RWPE2 (cell line): ENCODE measurements at regions not wholly inside any gene's neighbourhood (a gene's known extent, or its start where the extent isn't known, plus 50 kb on each side); places are given as distances from the start of the nearest gene placed in this dataset.

Source experiments
- ATAC-seq: fragments of 200-7000 bp; cut with Tn5 transposase; 3 replicates; pipeline ENCODE4 v1.9.1; 2021; ENCODE audit warnings: low read depth
- DNase-seq: peaks from one replicate; pipeline ENCODE4 v3.0.0-alpha.2; 2020; ENCODE audit warnings: low spot score
- H3K27ac ChIP-seq: fragments of 450-650 bp; 2 replicates; pipeline ENCODE4 v1.5.1; 2017; ENCODE audit warnings: mild to moderate bottlenecking; ENCODE audit not compliant: poor library complexity, severe bottlenecking
- H3K27me3 ChIP-seq: fragments of 250-450 bp; sonication (Bioruptor Pico); 2 replicates; pipeline ENCODE4 v1.5.1; 2021; ENCODE audit warnings: mild to moderate bottlenecking, moderate library complexity; ENCODE audit not compliant: insufficient read depth, poor library complexity, severe bottlenecking
- H3K36me3 ChIP-seq: fragments of 250-450 bp; sonication (Bioruptor Pico); 2 replicates; pipeline ENCODE4 v1.5.1; 2020; ENCODE audit warnings: low read depth, mild to moderate bottlenecking, moderate library complexity
- H3K4me1 ChIP-seq: fragments of 250-450 bp; sonication (Bioruptor Pico); 2 replicates; pipeline ENCODE4 v1.5.1; 2021; ENCODE audit warnings: mild to moderate bottlenecking, moderate library complexity; ENCODE audit not compliant: insufficient read depth, poor library complexity, severe bottlenecking
- H3K4me3 ChIP-seq: fragments of 250-450 bp; sonication (Bioruptor Pico); 2 replicates; pipeline ENCODE4 v1.5.1; 2021; ENCODE audit warnings: mild to moderate bottlenecking, moderate library complexity; ENCODE audit not compliant: severe bottlenecking
- H3K9me3 ChIP-seq: fragments of 250-450 bp; sonication (Bioruptor Pico); 2 replicates; pipeline ENCODE4 v1.5.1; 2021; ENCODE audit warnings: mild to moderate bottlenecking, moderate library complexity; ENCODE audit not compliant: severe bottlenecking
- CTCF ChIP-seq: fragments of 450-650 bp; IDR thresholded peaks from one replicate; pipeline ENCODE4 v1.5.1; 2017; ENCODE audit warnings: mild to moderate bottlenecking, moderate library complexity; ENCODE audit not compliant: poor library complexity, severe bottlenecking

DNA sequence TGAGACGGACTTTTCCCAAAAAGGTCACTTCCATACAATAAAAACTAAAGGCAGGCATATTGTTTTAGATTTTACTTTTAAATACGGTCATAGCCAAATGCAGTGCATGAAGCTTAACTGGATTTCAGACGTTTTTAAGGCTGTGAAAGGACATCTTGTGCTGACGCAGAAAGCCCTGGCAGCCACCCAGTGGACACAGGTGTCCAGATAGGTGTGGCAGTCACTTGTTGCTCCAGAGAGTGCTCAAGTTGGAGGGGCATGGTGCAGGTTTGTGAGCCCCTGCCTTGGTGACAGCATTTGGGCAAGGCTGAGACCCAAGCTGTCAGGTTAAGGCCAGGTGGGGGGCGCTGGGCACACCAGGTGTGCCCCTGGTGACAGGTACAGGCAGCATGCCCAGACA is 135.8 kb upstream of the TBL1X start:
- Histone ChIP-seq H3K36me3 (no peaks in the 10 kb centered on the region), H3K27ac (no peak overlapping the region), H3K4me1 (peaks cover 6% of the 10 kb centered on the region), H3K9me3 (no peaks in the 10 kb centered on the region), H3K27me3 (no peaks in the 10 kb centered on the region), H3K4me3 (no peak overlapping the region)
- DNase-seq (no peak), ATAC-seq (no peak)
- TF ChIP-seq CTCF: no peak

GRCh38 chrX:9330249-9330982 is 134.4 kb upstream of the TBL1X start:
- no peaks in the 10 kb centered on the region for H3K36me3 ChIP-seq
- ATAC-seq (no peak), DNase-seq (no peak)
- H3K4me1 ChIP-seq: peaks cover 6% of the 10 kb centered on the region
- H3K27ac ChIP-seq: no peak overlapping the region
- TF ChIP-seq CTCF: no peak
- no peak overlapping the region for H3K4me3 ChIP-seq
- H3K9me3 ChIP-seq: no peaks in the 10 kb centered on the region
- H3K27me3 ChIP-seq: no peaks in the 10 kb centered on the region

DNA sequence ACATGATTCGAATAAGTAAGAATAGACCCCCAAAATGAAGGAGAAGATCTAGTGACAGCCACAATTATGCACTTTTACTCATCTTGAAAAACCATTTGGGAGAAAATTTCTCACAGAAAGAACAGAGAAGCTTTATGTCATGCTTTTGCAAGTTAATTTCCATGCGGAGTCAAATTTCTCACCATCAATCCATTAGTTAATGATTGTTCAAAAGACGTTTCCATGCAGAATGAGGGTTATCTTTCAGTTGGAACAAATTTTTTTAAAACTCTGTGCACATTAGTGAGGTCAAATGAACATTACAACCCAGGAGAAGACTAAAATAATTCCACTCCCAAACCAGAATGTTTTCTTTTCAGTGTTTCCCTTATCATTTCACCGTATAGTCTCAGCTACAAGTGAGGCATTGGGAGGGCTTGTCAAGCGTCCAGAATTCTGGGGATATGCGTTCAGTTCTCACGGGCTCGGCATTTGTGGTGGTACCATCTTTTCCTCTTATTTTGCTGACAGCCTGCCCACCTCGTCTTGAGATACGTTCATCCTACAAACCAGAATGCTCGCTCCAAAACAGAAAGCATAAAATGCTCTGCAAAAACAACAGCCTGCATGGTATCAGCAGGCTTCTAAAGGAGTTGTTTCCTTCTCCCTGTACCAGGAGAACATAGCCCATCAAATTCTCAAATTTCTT is 130.8 kb upstream of the TBL1X start:
- Histone ChIP-seq H3K4me1 (no peaks in the 10 kb centered on the region), H3K9me3 (no peaks in the 10 kb centered on the region), H3K27ac (no peak overlapping the region), H3K27me3 (no peaks in the 10 kb centered on the region), H3K4me3 (no peak overlapping the region), H3K36me3 (no peaks in the 10 kb centered on the region)
- no peak for TF ChIP-seq CTCF
- ATAC-seq (no peak), DNase-seq (no peak)

GRCh38 chrX:9335251-9335650 is 129.6 kb upstream of the TBL1X start:
- no peak for DNase-seq
- Histone ChIP-seq H3K9me3 (no peaks in the 10 kb centered on the region), H3K27me3 (no peaks in the 10 kb centered on the region), H3K27ac (no peak overlapping the region), H3K4me3 (no peak overlapping the region), H3K36me3 (no peaks in the 10 kb centered on the region), H3K4me1 (no peaks in the 10 kb centered on the region)
- TF ChIP-seq CTCF: no peak
- no peak for ATAC-seq

GRCh38 chrX:9336456-9336855 is 128.4 kb upstream of the TBL1X start:
- ATAC-seq: no peak
- TF ChIP-seq CTCF: no peak
- H3K27ac ChIP-seq: no peak overlapping the region
- no peaks in the 10 kb centered on the region for H3K36me3 ChIP-seq
- H3K9me3 ChIP-seq: no peaks in the 10 kb centered on the region
- no peaks in the 10 kb centered on the region for H3K4me1 ChIP-seq
- DNase-seq: no peak
- no peak overlapping the region for H3K4me3 ChIP-seq
- no peaks in the 10 kb centered on the region for H3K27me3 ChIP-seq
